Activated B cell treated with CpG ODN at 0.5 μM for 24 hours (primary cell): ENCODE measurements at regions not wholly inside any gene's neighbourhood (a gene's known extent, or its start where the extent isn't known, plus 50 kb on each side); places are given as distances from the start of the nearest gene placed in this dataset.

ENCODE experiments used
- ATAC-seq: fragments of 200-7000 bp; cut with Tn5 transposase; one replicate; pipeline ENCODE4 v1.10.0; 2021; ENCODE audit warnings: low read depth, mild to moderate bottlenecking, moderate library complexity
- CTCF ChIA-PET: fragments of 350-600 bp; sonication (Branson Sonifier 250); formaldehyde crosslinking; loops from one replicate; lab custom pipeline; 2021; ENCODE audit warnings: antibody characterized with exemption; lab: Charles Lee
- POLR2A ChIA-PET: fragments of 350-600 bp; sonication (Branson Sonifier 250); formaldehyde crosslinking; loops from one replicate; lab custom pipeline; 2021; ENCODE audit warnings: antibody characterized with exemption; lab: Charles Lee
- DNase-seq: peaks from one replicate; pipeline ENCODE4 v3.0.0; 2022
- H3K27ac Mint-ChIP-seq: one replicate; pipeline ENCODE4 v1.8.0; 2020; ENCODE audit warnings: mixed read lengths
- H3K27me3 Mint-ChIP-seq: one replicate; pipeline ENCODE4 v1.8.0; 2021; ENCODE audit warnings: mixed read lengths
- H3K36me3 Mint-ChIP-seq: one replicate; pipeline ENCODE4 v1.8.0; 2021; ENCODE audit warnings: low read depth, mixed read lengths
- H3K4me1 Mint-ChIP-seq: one replicate; pipeline ENCODE4 v1.8.0; 2021; ENCODE audit warnings: mixed read lengths
- H3K4me3 Mint-ChIP-seq: one replicate; pipeline ENCODE4 v1.8.0; 2020; ENCODE audit warnings: mild to moderate bottlenecking, mixed read lengths
- H3K9me3 Mint-ChIP-seq: one replicate; pipeline ENCODE4 v1.8.0; 2020; ENCODE audit warnings: mixed read lengths
- CTCF ChIP-seq: fragments of 200-600 bp; IDR thresholded peaks from one replicate; pipeline ENCODE4 v1.8.0; 2022; ENCODE audit warnings: antibody characterized with exemption, mild to moderate bottlenecking
- intact Hi-C: fragments of 100-400 bp; cut with micrococcal nuclease; formaldehyde crosslinking; loops from one replicate; pipeline ENCODE4 v1.15.1; 2024

- TF ChIP-seq CTCF: no peak
- Mint-ChIP-seq H3K4me1 (no peaks in the 10 kb centered on the region), H3K4me3 (no peak overlapping the region), H3K9me3 (peaks cover 13% of the 10 kb centered on the region), H3K27ac (no peak overlapping the region), H3K36me3 (no peaks in the 10 kb centered on the region), H3K27me3 (no peaks in the 10 kb centered on the region)
- POLR2A ChIA-PET: no interaction called here
- intact Hi-C loops: no loop called here
- no peak for ATAC-seq
- CTCF ChIA-PET: no interaction called here
- DNase-seq: no peak
Observed at GRCh38 chr13:64680739-64681138, 2549.4 kb downstream of the PCDH9 start.

GRCh38 chr13:64675255-64675892, 2554.8 kb downstream of the PCDH9 start:
- Mint-ChIP-seq H3K27me3 (no peaks in the 10 kb centered on the region), H3K36me3 (no peaks in the 10 kb centered on the region), H3K4me3 (no peak overlapping the region), H3K4me1 (no peaks in the 10 kb centered on the region), H3K9me3 (peaks cover 6% of the 10 kb centered on the region), H3K27ac (no peak overlapping the region)
- ChIA-PET CTCF (no interaction called here), POLR2A (no interaction called here)
- DNase-seq (no peak), ATAC-seq (no peak)
- TF ChIP-seq CTCF: no peak
- intact Hi-C loops: no loop called here

GRCh38 chr13:64674126-64674525, 2556.0 kb downstream of the PCDH9 start:
- intact Hi-C loops: no loop called here

GRCh38 chr13:64672751-64673150, 2557.4 kb downstream of the PCDH9 start:
- no peaks in the 10 kb centered on the region for H3K27me3 Mint-ChIP-seq
- H3K27ac Mint-ChIP-seq: no peak overlapping the region
- ATAC-seq: no peak
- DNase-seq: no peak
- H3K9me3 Mint-ChIP-seq: peaks cover 5% of the 10 kb centered on the region
- H3K4me1 Mint-ChIP-seq: no peaks in the 10 kb centered on the region
- ChIA-PET CTCF (no interaction called here), POLR2A (no interaction called here)
- H3K36me3 Mint-ChIP-seq: no peaks in the 10 kb centered on the region
- intact Hi-C loops: no loop called here
- no peak overlapping the region for H3K4me3 Mint-ChIP-seq
- no peak for TF ChIP-seq CTCF

More at GRCh38 chr13:64674126-64674525, 2556.0 kb downstream of the PCDH9 start:
- no peaks in the 10 kb centered on the region for H3K27me3 Mint-ChIP-seq
- no peak for DNase-seq
- ChIA-PET CTCF (interaction anchor here (1.1 kb wide), 1 partner anchor 21 kb away, joined by 3 read pairs; no protein-coding TSS in a partner anchor), POLR2A (no interaction called here)
- H3K27ac Mint-ChIP-seq: no peak overlapping the region
- H3K4me3 Mint-ChIP-seq: no peak overlapping the region
- H3K4me1 Mint-ChIP-seq: no peaks in the 10 kb centered on the region
- H3K9me3 Mint-ChIP-seq: peaks cover 6% of the 10 kb centered on the region
- TF ChIP-seq CTCF: no peak
- no peaks in the 10 kb centered on the region for H3K36me3 Mint-ChIP-seq
- no peak for ATAC-seq

- no peak for TF ChIP-seq CTCF
- ChIA-PET POLR2A (no interaction called here), CTCF (no interaction called here)
- no peaks in the 10 kb centered on the region for H3K36me3 Mint-ChIP-seq
- no peaks in the 10 kb centered on the region for H3K27me3 Mint-ChIP-seq
- peaks cover 5% of the 10 kb centered on the region for H3K9me3 Mint-ChIP-seq
- no peak overlapping the region for H3K4me3 Mint-ChIP-seq
- no peaks in the 10 kb centered on the region for H3K4me1 Mint-ChIP-seq
- DNase-seq: no peak
- no peak overlapping the region for H3K27ac Mint-ChIP-seq
- intact Hi-C loops: no loop called here
- no peak for ATAC-seq
Observed at GRCh38 chr13:64662887-64663593, 2567.1 kb downstream of the PCDH9 start.
